Myocyte (in vitro differentiated cells): ENCODE measurements at regions not wholly inside any gene's neighbourhood (a gene's known extent, or its start where the extent isn't known, plus 50 kb on each side); places are given as distances from the start of the nearest gene placed in this dataset.
"Not testable (repeated sequence)": the region's sequence is repeated elsewhere in the genome, so short reads cannot be mapped to it uniquely, and the experiment has no call there.

Source experiments
- DNase-seq: peaks from one replicate; pipeline ENCODE4 v3.0.0-alpha.2; 2012; ENCODE audit warnings: low read depth

GRCh38 chr10:121365566-121365965 lies 232.7 kb downstream of the FGFR2 start:
- DNase-seq, result no peak

GRCh38 chr10:121368347-121369025 lies 229.8 kb downstream of the FGFR2 start:
- no peak for DNase-seq

- no peak for DNase-seq
Measured at GRCh38 chr10:121369616-121370015, 228.6 kb downstream of the FGFR2 start.

GRCh38 chr10:121371836-121372235 lies 226.4 kb downstream of the FGFR2 start:
- DNase-seq, result no peak

GRCh38 chr10:121373411-121373810 lies 224.8 kb downstream of the FGFR2 start:
- no peak for DNase-seq

- no peak for DNase-seq
Measured at GRCh38 chr10:121374121-121374520, 224.1 kb downstream of the FGFR2 start.

GRCh38 chr10:121375172-121375571 lies 223.1 kb downstream of the FGFR2 start:
- no peak for DNase-seq

- DNase-seq, result no peak
Measured at GRCh38 chr10:121378251-121378801, 219.9 kb downstream of the FGFR2 start.

GRCh38 chr10:121379013-121379412 lies 219.2 kb downstream of the FGFR2 start:
- DNase-seq, result no peak

GRCh38 chr10:121380211-121380610 lies 218.0 kb downstream of the FGFR2 start:
- DNase-seq, result no peak

GRCh38 chr10:121382029-121382520 lies 216.2 kb downstream of the FGFR2 start:
- not testable (repeated sequence) for DNase-seq

GRCh38 chr10:121385136-121385535 lies 213.1 kb downstream of the FGFR2 start:
- no peak for DNase-seq

- no peak for DNase-seq
Measured at GRCh38 chr10:121392657-121393056, 205.6 kb downstream of the FGFR2 start.

GRCh38 chr10:121393522-121393921 lies 204.7 kb downstream of the FGFR2 start:
- no peak for DNase-seq

GRCh38 chr10:121400507-121400906 lies 197.7 kb downstream of the FGFR2 start:
- not testable (repeated sequence) for DNase-seq

GRCh38 chr10:121403527-121403926 lies 194.7 kb downstream of the FGFR2 start:
- no peak for DNase-seq

GRCh38 chr10:121404611-121405010 lies 193.6 kb downstream of the FGFR2 start:
- DNase-seq, result no peak

- no peak for DNase-seq
Measured at GRCh38 chr10:121405096-121405495, 193.1 kb downstream of the FGFR2 start.

GRCh38 chr10:121405549-121405948 lies 192.7 kb downstream of the FGFR2 start:
- no peak for DNase-seq

- DNase-seq, result no peak
Measured at GRCh38 chr10:121405953-121406352, 192.3 kb downstream of the FGFR2 start.

GRCh38 chr10:121406823-121407545 lies 191.3 kb downstream of the FGFR2 start:
- no peak for DNase-seq

GRCh38 chr10:121409466-121410104 lies 188.7 kb downstream of the FGFR2 start:
- no peak for DNase-seq
